ENCODE measurements at regions not wholly inside any gene's neighbourhood (a gene's known extent, or its start where the extent isn't known, plus 50 kb on each side); places are given as distances from the start of the nearest gene placed in this dataset.

- no peaks in the 10 kb centered on the region for H3K36me3 Mint-ChIP-seq
- H3K9me3 Mint-ChIP-seq: no peaks in the 10 kb centered on the region
- H3K4me3 Mint-ChIP-seq: no peak overlapping the region
- DNase-seq: no peak
- no peaks in the 10 kb centered on the region for H3K4me1 Mint-ChIP-seq
- no peak overlapping the region for H3K27ac Mint-ChIP-seq
- H3K27me3 Mint-ChIP-seq: no peaks in the 10 kb centered on the region
Observed at GRCh38 chr4:147311956-147312355, 168.9 kb upstream of the EDNRA start.

GRCh38 chr4:147312376-147313046 lies 168.4 kb upstream of the EDNRA start:
- H3K4me3 Mint-ChIP-seq: no peak overlapping the region
- no peak overlapping the region for H3K27ac Mint-ChIP-seq
- no peaks in the 10 kb centered on the region for H3K27me3 Mint-ChIP-seq

GRCh38 chr4:147313108-147313507 lies 167.8 kb upstream of the EDNRA start:
- Mint-ChIP-seq H3K4me3 (no peak overlapping the region), H3K27me3 (no peaks in the 10 kb centered on the region), H3K36me3 (no peaks in the 10 kb centered on the region), H3K9me3 (no peaks in the 10 kb centered on the region), H3K4me1 (no peaks in the 10 kb centered on the region), H3K27ac (no peak overlapping the region)
- no peak for DNase-seq

More at GRCh38 chr4:147312376-147313046, 168.4 kb upstream of the EDNRA start:
- no peak for DNase-seq
- no peaks in the 10 kb centered on the region for H3K36me3 Mint-ChIP-seq
- no peaks in the 10 kb centered on the region for H3K4me1 Mint-ChIP-seq
- no peaks in the 10 kb centered on the region for H3K9me3 Mint-ChIP-seq

GRCh38 chr4:147318586-147318985 lies 162.3 kb upstream of the EDNRA start:
- H3K27me3 Mint-ChIP-seq: no peaks in the 10 kb centered on the region
- H3K36me3 Mint-ChIP-seq: no peaks in the 10 kb centered on the region
- no peaks in the 10 kb centered on the region for H3K4me1 Mint-ChIP-seq
- no peaks in the 10 kb centered on the region for H3K9me3 Mint-ChIP-seq
- no peak overlapping the region for H3K27ac Mint-ChIP-seq
- no peak overlapping the region for H3K4me3 Mint-ChIP-seq
- DNase-seq: no peak

GRCh38 chr4:147325571-147325981 lies 155.3 kb upstream of the EDNRA start:
- H3K27me3 Mint-ChIP-seq: peaks cover 5% of the 10 kb centered on the region
- H3K36me3 Mint-ChIP-seq: no peaks in the 10 kb centered on the region
- no peaks in the 10 kb centered on the region for H3K9me3 Mint-ChIP-seq
- no peak overlapping the region for H3K27ac Mint-ChIP-seq
- H3K4me1 Mint-ChIP-seq: no peaks in the 10 kb centered on the region
- no peak for DNase-seq
- H3K4me3 Mint-ChIP-seq: no peak overlapping the region

GRCh38 chr4:147326591-147326990 lies 154.3 kb upstream of the EDNRA start:
- H3K9me3 Mint-ChIP-seq: no peaks in the 10 kb centered on the region
- no peak overlapping the region for H3K4me3 Mint-ChIP-seq
- H3K4me1 Mint-ChIP-seq: no peaks in the 10 kb centered on the region
- no peak for DNase-seq
- no peak overlapping the region for H3K27ac Mint-ChIP-seq
- H3K27me3 Mint-ChIP-seq: peaks cover 5% of the 10 kb centered on the region
- H3K36me3 Mint-ChIP-seq: no peaks in the 10 kb centered on the region

- Mint-ChIP-seq H3K36me3 (no peaks in the 10 kb centered on the region), H3K27ac (no peak overlapping the region), H3K9me3 (no peaks in the 10 kb centered on the region), H3K4me3 (no peak overlapping the region), H3K27me3 (peaks cover 5% of the 10 kb centered on the region), H3K4me1 (no peaks in the 10 kb centered on the region)
- no peak for DNase-seq
Observed at GRCh38 chr4:147327322-147327721, 153.6 kb upstream of the EDNRA start.

GRCh38 chr4:147328189-147328588 lies 152.7 kb upstream of the EDNRA start:
- Mint-ChIP-seq H3K4me3 (no peak overlapping the region), H3K27ac (no peak overlapping the region)

GRCh38 chr4:147328756-147329446 lies 152.0 kb upstream of the EDNRA start:
- Mint-ChIP-seq H3K9me3 (no peaks in the 10 kb centered on the region), H3K27ac (no peak overlapping the region), H3K27me3 (peaks cover 5% of the 10 kb centered on the region), H3K4me1 (no peaks in the 10 kb centered on the region), H3K4me3 (no peak overlapping the region), H3K36me3 (no peaks in the 10 kb centered on the region)
- DNase-seq: no peak

More at GRCh38 chr4:147328189-147328588, 152.7 kb upstream of the EDNRA start:
- no peaks in the 10 kb centered on the region for H3K4me1 Mint-ChIP-seq
- DNase-seq: no peak
- peaks cover 5% of the 10 kb centered on the region for H3K27me3 Mint-ChIP-seq
- no peaks in the 10 kb centered on the region for H3K9me3 Mint-ChIP-seq
- no peaks in the 10 kb centered on the region for H3K36me3 Mint-ChIP-seq

GRCh38 chr4:147332091-147332490 lies 148.8 kb upstream of the EDNRA start:
- Mint-ChIP-seq H3K4me1 (no peaks in the 10 kb centered on the region), H3K4me3 (no peak overlapping the region), H3K27ac (no peak overlapping the region), H3K9me3 (no peaks in the 10 kb centered on the region), H3K27me3 (no peaks in the 10 kb centered on the region), H3K36me3 (no peaks in the 10 kb centered on the region)
- DNase-seq: no peak

GRCh38 chr4:147334478-147334877 lies 146.4 kb upstream of the EDNRA start:
- H3K27me3 Mint-ChIP-seq: no peaks in the 10 kb centered on the region
- H3K4me3 Mint-ChIP-seq: no peak overlapping the region
- no peaks in the 10 kb centered on the region for H3K4me1 Mint-ChIP-seq
- H3K36me3 Mint-ChIP-seq: no peaks in the 10 kb centered on the region
- DNase-seq: no peak
- no peak overlapping the region for H3K27ac Mint-ChIP-seq
- no peaks in the 10 kb centered on the region for H3K9me3 Mint-ChIP-seq

GRCh38 chr4:147335183-147335582 lies 145.7 kb upstream of the EDNRA start:
- no peak overlapping the region for H3K27ac Mint-ChIP-seq
- no peaks in the 10 kb centered on the region for H3K27me3 Mint-ChIP-seq

GRCh38 chr4:147336252-147336651 lies 144.6 kb upstream of the EDNRA start:
- H3K9me3 Mint-ChIP-seq: no peaks in the 10 kb centered on the region
- no peaks in the 10 kb centered on the region for H3K36me3 Mint-ChIP-seq
- DNase-seq: no peak
- no peaks in the 10 kb centered on the region for H3K4me1 Mint-ChIP-seq
- no peaks in the 10 kb centered on the region for H3K27me3 Mint-ChIP-seq
- H3K27ac Mint-ChIP-seq: no peak overlapping the region
- H3K4me3 Mint-ChIP-seq: no peak overlapping the region

More at GRCh38 chr4:147335183-147335582, 145.7 kb upstream of the EDNRA start:
- no peaks in the 10 kb centered on the region for H3K36me3 Mint-ChIP-seq
- no peak for DNase-seq
- H3K4me3 Mint-ChIP-seq: no peak overlapping the region
- no peaks in the 10 kb centered on the region for H3K9me3 Mint-ChIP-seq
- no peaks in the 10 kb centered on the region for H3K4me1 Mint-ChIP-seq

GRCh38 chr4:147339100-147339499 lies 141.8 kb upstream of the EDNRA start:
- H3K27ac Mint-ChIP-seq: no peak overlapping the region
- DNase-seq: no peak
- no peaks in the 10 kb centered on the region for H3K4me1 Mint-ChIP-seq
- no peaks in the 10 kb centered on the region for H3K36me3 Mint-ChIP-seq
- H3K27me3 Mint-ChIP-seq: no peaks in the 10 kb centered on the region
- H3K9me3 Mint-ChIP-seq: no peaks in the 10 kb centered on the region
- no peak overlapping the region for H3K4me3 Mint-ChIP-seq

GRCh38 chr4:147340111-147340510 lies 140.8 kb upstream of the EDNRA start:
- no peaks in the 10 kb centered on the region for H3K4me1 Mint-ChIP-seq
- no peak for DNase-seq

GRCh38 chr4:147340591-147341120 lies 140.2 kb upstream of the EDNRA start:
- no peaks in the 10 kb centered on the region for H3K36me3 Mint-ChIP-seq
- no peak for DNase-seq
- H3K9me3 Mint-ChIP-seq: no peaks in the 10 kb centered on the region
- H3K4me1 Mint-ChIP-seq: no peaks in the 10 kb centered on the region
- H3K27me3 Mint-ChIP-seq: no peaks in the 10 kb centered on the region
- H3K4me3 Mint-ChIP-seq: no peak overlapping the region
- H3K27ac Mint-ChIP-seq: no peak overlapping the region

More at GRCh38 chr4:147340111-147340510, 140.8 kb upstream of the EDNRA start:
- no peaks in the 10 kb centered on the region for H3K9me3 Mint-ChIP-seq
- no peak overlapping the region for H3K27ac Mint-ChIP-seq
- H3K36me3 Mint-ChIP-seq: no peaks in the 10 kb centered on the region
- no peak overlapping the region for H3K4me3 Mint-ChIP-seq
- no peaks in the 10 kb centered on the region for H3K27me3 Mint-ChIP-seq
